SK-N-SH treated with all-trans-retinoic acid at 6 μM for 48 hours (cell line): ENCODE measurements at regions not wholly inside any gene's neighbourhood (a gene's known extent, or its start where the extent isn't known, plus 50 kb on each side); places are given as distances from the start of the nearest gene placed in this dataset.

Source experiments
- ATAC-seq: fragments of 200-7000 bp; cut with Tn5 transposase; 3 replicates; pipeline ENCODE4 v1.9.1; 2020; ENCODE audit warnings: mild to moderate bottlenecking, moderate library complexity
- CREB5 ChIP-seq: fragments of 250-450 bp; sonication (Bioruptor Pico); IDR thresholded peaks from 2 replicates; pipeline ENCODE4 v1.5.1; 2020; ENCODE audit warnings: low read depth, mild to moderate bottlenecking, moderate library complexity
- CSDC2 ChIP-seq: fragments of 250-450 bp; sonication (Bioruptor Pico); IDR thresholded peaks from 2 replicates; pipeline ENCODE4 v1.5.0; 2020; ENCODE audit warnings: mild to moderate bottlenecking, moderate library complexity
- CSRNP3 ChIP-seq: fragments of 250-450 bp; sonication (Bioruptor Pico); IDR thresholded peaks from 2 replicates; pipeline ENCODE4 v1.5.1; 2021; ENCODE audit warnings: mild to moderate bottlenecking, moderate library complexity
- ESRRG ChIP-seq: fragments of 250-450 bp; sonication (Bioruptor Pico); IDR thresholded peaks from 2 replicates; pipeline ENCODE4 v1.6.1; 2021; ENCODE audit warnings: mild to moderate bottlenecking
- GLIS3 ChIP-seq: fragments of 250-450 bp; sonication (Bioruptor Pico); IDR thresholded peaks from 2 replicates; pipeline ENCODE4 v1.5.0; 2020; ENCODE audit warnings: mild to moderate bottlenecking, moderate library complexity
- ISL1 ChIP-seq: fragments of 250-450 bp; sonication (Bioruptor Pico); IDR thresholded peaks from 2 replicates; pipeline ENCODE4 v2.1.2; 2022; ENCODE audit warnings: mild to moderate bottlenecking, moderate library complexity
- OSR1 ChIP-seq: fragments of 250-450 bp; sonication (Bioruptor Pico); IDR thresholded peaks from 2 replicates; pipeline ENCODE4 v1.8.0; 2022; ENCODE audit warnings: moderate library complexity, mild to moderate bottlenecking, inconsistent platforms
- PATZ1 ChIP-seq: fragments of 250-450 bp; sonication (Bioruptor Pico); IDR thresholded peaks from 2 replicates; pipeline ENCODE4 v1.8.0; 2020; ENCODE audit warnings: mild to moderate bottlenecking, moderate library complexity, borderline replicate concordance
- POU6F1 ChIP-seq: fragments of 250-450 bp; sonication (Bioruptor Pico); IDR thresholded peaks from 2 replicates; pipeline ENCODE4 v1.8.0; 2021; ENCODE audit warnings: low read depth, mild to moderate bottlenecking, moderate library complexity, borderline replicate concordance
- PPARA ChIP-seq: fragments of 250-450 bp; sonication (Bioruptor Pico); IDR thresholded peaks from 2 replicates; pipeline ENCODE4 v1.5.0; 2020; ENCODE audit warnings: mild to moderate bottlenecking, borderline replicate concordance
- RARB ChIP-seq: fragments of 250-450 bp; sonication (Bioruptor Pico); IDR thresholded peaks from 2 replicates; pipeline ENCODE4 v1.8.0; 2021; ENCODE audit warnings: mild to moderate bottlenecking, moderate library complexity
- SNAI2 ChIP-seq: fragments of 250-450 bp; sonication (Bioruptor Pico); IDR thresholded peaks from 2 replicates; pipeline ENCODE4 v1.5.0; 2020; ENCODE audit warnings: mild to moderate bottlenecking, moderate library complexity
- TCF4 ChIP-seq: fragments of 250-450 bp; sonication (Bioruptor Pico); IDR thresholded peaks from 2 replicates; pipeline ENCODE4 v1.8.0; 2021; ENCODE audit warnings: mild to moderate bottlenecking, moderate library complexity, borderline replicate concordance
- TOX ChIP-seq: fragments of 250-450 bp; sonication (Bioruptor Pico); IDR thresholded peaks from 2 replicates; pipeline ENCODE4 v1.8.0; 2021; ENCODE audit warnings: mild to moderate bottlenecking, moderate library complexity, borderline replicate concordance
- ZC3H10 ChIP-seq: fragments of 250-450 bp; sonication (Bioruptor Pico); IDR thresholded peaks from 2 replicates; pipeline ENCODE4 v1.5.1; 2021; ENCODE audit warnings: mild to moderate bottlenecking, moderate library complexity
- ZFP3 ChIP-seq: fragments of 250-450 bp; sonication (Bioruptor Pico); IDR thresholded peaks from 2 replicates; pipeline ENCODE4 v1.5.0; 2020; ENCODE audit warnings: mild to moderate bottlenecking, moderate library complexity
- ZFP30 ChIP-seq: fragments of 450-650 bp; formaldehyde crosslinking; IDR thresholded peaks from 2 replicates; pipeline ENCODE4 v1.5.0; 2022; ENCODE audit warnings: mild to moderate bottlenecking, moderate library complexity
- ZNF565 ChIP-seq: fragments of 450-650 bp; formaldehyde crosslinking; conservative IDR thresholded peaks from 2 replicates; pipeline ENCODE4 v1.5.0; 2020; ENCODE audit warnings: low read depth, mild to moderate bottlenecking, moderate library complexity
- ZNF70 ChIP-seq: fragments of 450-650 bp; formaldehyde crosslinking; IDR thresholded peaks from 2 replicates; pipeline ENCODE4 v1.5.0; 2020; ENCODE audit warnings: mild to moderate bottlenecking, moderate library complexity
- ZNF8 ChIP-seq: fragments of 450-650 bp; formaldehyde crosslinking; IDR thresholded peaks from 2 replicates; pipeline ENCODE4 v1.5.0; 2020; ENCODE audit warnings: mild to moderate bottlenecking, moderate library complexity

- no peak for ATAC-seq
- no peak for TF ChIP-seq ISL1
- no peak for TF ChIP-seq ZNF565 (CRISPR knock-in tag)
- no peak for TF ChIP-seq CREB5 (CRISPR knock-in tag)
- no peak for TF ChIP-seq ZFP3 (CRISPR knock-in tag)
- TF ChIP-seq PPARA (CRISPR knock-in tag): no peak
- TF ChIP-seq, all 23 proteins: peak for 0
Observed at GRCh38 chr6:139883776-139884175, 509.3 kb upstream of the CITED2 start.

- no peak for TF ChIP-seq ZNF70 (CRISPR knock-in tag)
- no peak for TF ChIP-seq ZFP30
- no peak for TF ChIP-seq ESRRG (CRISPR knock-in tag)
- TF ChIP-seq PPARA (CRISPR knock-in tag): no peak
- TF ChIP-seq CSDC2 (CRISPR knock-in tag): no peak
- TF ChIP-seq GLIS3: no peak
- TF ChIP-seq ZNF565 (CRISPR knock-in tag): no peak
- no peak for TF ChIP-seq ISL1
- TF ChIP-seq TOX (CRISPR knock-in tag): no peak
- no peak for TF ChIP-seq CREB5 (CRISPR knock-in tag)
- no peak for TF ChIP-seq OSR1 (CRISPR knock-in tag)
- ATAC-seq: peak; percentile 70
Observed at GRCh38 chr6:139882977-139883728, 508.7 kb upstream of the CITED2 start.

GRCh38 chr6:139882234-139882633 lies 507.8 kb upstream of the CITED2 start:
- TF ChIP-seq TOX (CRISPR knock-in tag): no peak
- no peak for TF ChIP-seq TCF4 (CRISPR knock-in tag)
- no peak for TF ChIP-seq RARB (CRISPR knock-in tag)
- TF ChIP-seq POU6F1: no peak
- TF ChIP-seq CSRNP3 (CRISPR knock-in tag): no peak
- TF ChIP-seq PPARA (CRISPR knock-in tag): no peak
- TF ChIP-seq ZC3H10 (CRISPR knock-in tag): no peak
- no peak for TF ChIP-seq ZFP30
- TF ChIP-seq GLIS3: no peak
- no peak for TF ChIP-seq ZNF70 (CRISPR knock-in tag)
- no peak for TF ChIP-seq OSR1 (CRISPR knock-in tag)
- TF ChIP-seq ISL1: no peak
- no peak for TF ChIP-seq ZFP3 (CRISPR knock-in tag)
- TF ChIP-seq, all 23 proteins: peak for 0
- peak; percentile 87 for ATAC-seq

- peak; percentile 82 for ATAC-seq
- TF ChIP-seq ZFP3 (CRISPR knock-in tag) (no peak), GLIS3 (no peak), ZNF565 (CRISPR knock-in tag) (no peak), TOX (CRISPR knock-in tag) (no peak), ZC3H10 (CRISPR knock-in tag) (no peak), SNAI2 (CRISPR knock-in tag) (no peak), PATZ1 (no peak), POU6F1 (no peak), ISL1 (no peak), TCF4 (CRISPR knock-in tag) (no peak), ZNF8 (CRISPR knock-in tag) (no peak), ZNF70 (CRISPR knock-in tag) (no peak), CSRNP3 (CRISPR knock-in tag) (no peak)
Observed at GRCh38 chr6:139881728-139882211, 507.3 kb upstream of the CITED2 start.
